ENCODE measurements at regions not wholly inside any gene's neighbourhood (a gene's known extent, or its start where the extent isn't known, plus 50 kb on each side); places are given as distances from the start of the nearest gene placed in this dataset.
"Not testable (repeated sequence)": the region's sequence is repeated elsewhere in the genome, so short reads cannot be mapped to it uniquely, and the experiment has no call there.

GRCh38 chr6:4660377-4661321 lies 115.6 kb upstream of the CDYL start:
- H3K79me1 ChIP-seq (ENCODE audit: low read length) = no peaks in the 10 kb centered on the region
- no peak overlapping the region for H2BK5ac ChIP-seq (ENCODE audit: low read depth, low read length, poor library complexity)
- no peak overlapping the region for H2AFZ ChIP-seq (ENCODE audit: insufficient read depth, low read length, poor library complexity)
- H3K23ac ChIP-seq (ENCODE audit: low read length) = no peak overlapping the region
- H3K4ac ChIP-seq (ENCODE audit: low read depth, low read length) = no peak overlapping the region
- H3K27ac ChIP-seq (ENCODE audit: low read depth, low read length) = no peak overlapping the region
- H3K9me3 ChIP-seq (ENCODE audit: insufficient read depth, low read depth, low read length) = no peaks in the 10 kb centered on the region
- no peak overlapping the region for H3K4me2 ChIP-seq (ENCODE audit: low read length)
- no peak overlapping the region for H3K9ac ChIP-seq (ENCODE audit: low read length)
- H4K8ac ChIP-seq (ENCODE audit: low read depth, low read length) = no peak overlapping the region
- H3K36me3 ChIP-seq (ENCODE audit: control insufficient read depth in 1 of 2, insufficient read depth in 2 of 2, low read length in 2 of 2) = no peaks in the 10 kb centered on the region
- no peak overlapping the region for H4K12ac ChIP-seq (ENCODE audit: low read depth, low read length)
- no peaks in the 10 kb centered on the region for H3K27me3 ChIP-seq (ENCODE audit: insufficient read depth, low read length)
- no peak overlapping the region for H2AK5ac ChIP-seq (ENCODE audit: low read length)
- no peak overlapping the region for H3K18ac ChIP-seq (ENCODE audit: low read length)
- H4K91ac ChIP-seq (ENCODE audit: low read depth, low read length) = no peak overlapping the region
- no peak overlapping the region for H3K14ac ChIP-seq (ENCODE audit: low read length)
- no peak overlapping the region for H2BK12ac ChIP-seq (ENCODE audit: low read length)
- no peak for DNase-seq
- no peak overlapping the region for H3K4me3 ChIP-seq (ENCODE audit: low read depth, low read length)
- no CpG with 5 or more reads among the region's 22 CpGs for WGBS (ENCODE audit: extremely low coverage, insufficient coverage, insufficient read length)
- H3K4me1 ChIP-seq (ENCODE audit: control insufficient read depth in 1 of 2, insufficient read depth in 2 of 2, low read length in 2 of 2) = peaks cover 3 to 4% of the 10 kb centered on the region in 2 experiments
- no peak overlapping the region for H2BK120ac ChIP-seq (ENCODE audit: insufficient read depth, low read length, poor library complexity)
- no peaks in the 10 kb centered on the region for H3K79me2 ChIP-seq (ENCODE audit: control insufficient read depth, insufficient read depth, low read length, poor library complexity)

- H3K18ac ChIP-seq (ENCODE audit: low read length); H3K27me3 ChIP-seq (ENCODE audit: insufficient read depth, low read length); H3K4me1 ChIP-seq (ENCODE audit: control insufficient read depth in 1 of 2, insufficient read depth in 2 of 2, low read length in 2 of 2); H2AK5ac ChIP-seq (ENCODE audit: low read length); H2BK12ac ChIP-seq (ENCODE audit: low read length); H2BK120ac ChIP-seq (ENCODE audit: insufficient read depth, low read length, poor library complexity); DNase-seq; H4K12ac ChIP-seq (ENCODE audit: low read depth, low read length); H3K27ac ChIP-seq (ENCODE audit: low read depth, low read length); H2BK5ac ChIP-seq (ENCODE audit: low read depth, low read length, poor library complexity); H3K4me3 ChIP-seq (ENCODE audit: low read depth, low read length); H3K4ac ChIP-seq (ENCODE audit: low read depth, low read length); H4K91ac ChIP-seq (ENCODE audit: low read depth, low read length); H3K4me2 ChIP-seq (ENCODE audit: low read length); H3K9ac ChIP-seq (ENCODE audit: low read length); H3K9me3 ChIP-seq (ENCODE audit: insufficient read depth, low read depth, low read length); H2AFZ ChIP-seq (ENCODE audit: insufficient read depth, low read length, poor library complexity); H3K79me2 ChIP-seq (ENCODE audit: control insufficient read depth, insufficient read depth, low read length, poor library complexity); H3K14ac ChIP-seq (ENCODE audit: low read length); H3K79me1 ChIP-seq (ENCODE audit: low read length); H4K8ac ChIP-seq (ENCODE audit: low read depth, low read length); H3K36me3 ChIP-seq (ENCODE audit: control insufficient read depth in 1 of 2, insufficient read depth in 2 of 2, low read length in 2 of 2); H3K23ac ChIP-seq (ENCODE audit: low read length): not testable (repeated sequence)
- no CpG with 5 or more reads among the region's 2 CpGs for WGBS (ENCODE audit: extremely low coverage, insufficient coverage, insufficient read length)
Observed at GRCh38 chr6:4659719-4660118, 116.5 kb upstream of the CDYL start.

- no peak overlapping the region for H3K9ac ChIP-seq (ENCODE audit: low read length)
- H2BK12ac ChIP-seq (ENCODE audit: low read length) = no peak overlapping the region
- no peak overlapping the region for H2BK5ac ChIP-seq (ENCODE audit: low read depth, low read length, poor library complexity)
- no peaks in the 10 kb centered on the region for H3K36me3 ChIP-seq (ENCODE audit: control insufficient read depth in 1 of 2, insufficient read depth in 2 of 2, low read length in 2 of 2)
- no peak overlapping the region for H2BK120ac ChIP-seq (ENCODE audit: insufficient read depth, low read length, poor library complexity)
- no peak overlapping the region for H4K12ac ChIP-seq (ENCODE audit: low read depth, low read length)
- no CpG with 5 or more reads among the region's 6 CpGs for WGBS (ENCODE audit: extremely low coverage, insufficient coverage, insufficient read length)
- no peak for DNase-seq
- H3K4me3 ChIP-seq (ENCODE audit: low read depth, low read length) = no peak overlapping the region
- H3K14ac ChIP-seq (ENCODE audit: low read length) = no peak overlapping the region
- no peak overlapping the region for H4K91ac ChIP-seq (ENCODE audit: low read depth, low read length)
- H3K18ac ChIP-seq (ENCODE audit: low read length) = no peak overlapping the region
- no peak overlapping the region for H3K4me2 ChIP-seq (ENCODE audit: low read length)
- H3K4ac ChIP-seq (ENCODE audit: low read depth, low read length) = no peak overlapping the region
- H3K79me1 ChIP-seq (ENCODE audit: low read length) = no peaks in the 10 kb centered on the region
- H3K79me2 ChIP-seq (ENCODE audit: control insufficient read depth, insufficient read depth, low read length, poor library complexity) = no peaks in the 10 kb centered on the region
- H2AK5ac ChIP-seq (ENCODE audit: low read length) = no peak overlapping the region
- no peak overlapping the region for H3K27ac ChIP-seq (ENCODE audit: low read depth, low read length)
- no peak overlapping the region for H3K23ac ChIP-seq (ENCODE audit: low read length)
- no peaks in the 10 kb centered on the region for H3K27me3 ChIP-seq (ENCODE audit: insufficient read depth, low read length)
- H3K4me1 ChIP-seq (ENCODE audit: control insufficient read depth in 1 of 2, insufficient read depth in 2 of 2, low read length in 2 of 2) = peaks cover 5% of the 10 kb centered on the region in 2 experiments
- H2AFZ ChIP-seq (ENCODE audit: insufficient read depth, low read length, poor library complexity) = no peak overlapping the region
- H3K9me3 ChIP-seq (ENCODE audit: insufficient read depth, low read depth, low read length) = no peaks in the 10 kb centered on the region
- no peak overlapping the region for H4K8ac ChIP-seq (ENCODE audit: low read depth, low read length)
Observed at GRCh38 chr6:4658486-4658885, 117.7 kb upstream of the CDYL start.

GRCh38 chr6:4656106-4656505 lies 120.1 kb upstream of the CDYL start:
- Histone ChIP-seq H3K79me2 (ENCODE audit: control insufficient read depth, insufficient read depth, low read length, poor library complexity) (no peaks in the 10 kb centered on the region), H3K23ac (ENCODE audit: low read length) (no peak overlapping the region), H3K9me3 (ENCODE audit: insufficient read depth, low read depth, low read length) (no peaks in the 10 kb centered on the region)

More at GRCh38 chr6:4656106-4656505, 120.1 kb upstream of the CDYL start:
- Histone ChIP-seq H3K14ac (ENCODE audit: low read length) (no peak overlapping the region), H2BK120ac (ENCODE audit: insufficient read depth, low read length, poor library complexity) (no peak overlapping the region), H2AFZ (ENCODE audit: insufficient read depth, low read length, poor library complexity) (no peak overlapping the region), H3K4me2 (ENCODE audit: low read length) (no peak overlapping the region), H3K9ac (ENCODE audit: low read length) (no peak overlapping the region), H4K12ac (ENCODE audit: low read depth, low read length) (no peak overlapping the region), H3K4ac (ENCODE audit: low read depth, low read length) (no peak overlapping the region), H3K27ac (ENCODE audit: low read depth, low read length) (no peak overlapping the region), H3K18ac (ENCODE audit: low read length) (no peak overlapping the region), H3K79me1 (ENCODE audit: low read length) (no peaks in the 10 kb centered on the region), H2BK12ac (ENCODE audit: low read length) (no peak overlapping the region), H4K8ac (ENCODE audit: low read depth, low read length) (no peak overlapping the region), H3K27me3 (ENCODE audit: insufficient read depth, low read length) (no peaks in the 10 kb centered on the region), H3K4me3 (ENCODE audit: low read depth, low read length) (no peak overlapping the region), H3K4me1 (ENCODE audit: control insufficient read depth in 1 of 2, insufficient read depth in 2 of 2, low read length in 2 of 2) (peaks cover 2 to 5% of the 10 kb centered on the region in 2 experiments), H3K36me3 (ENCODE audit: control insufficient read depth in 1 of 2, insufficient read depth in 2 of 2, low read length in 2 of 2) (no peaks in the 10 kb centered on the region), H2AK5ac (ENCODE audit: low read length) (peak overlapping the region; percentile 66), H4K91ac (ENCODE audit: low read depth, low read length) (no peak overlapping the region), H2BK5ac (ENCODE audit: low read depth, low read length, poor library complexity) (no peak overlapping the region)
- WGBS (ENCODE audit: extremely low coverage, insufficient coverage, insufficient read length) = no CpG with 5 or more reads among the region's 3 CpGs
- DNase-seq = no peak
